SK-N-SH treated with all-trans-retinoic acid at 6 μM for 48 hours (cell line): ENCODE measurements at regions not wholly inside any gene's neighbourhood (a gene's known extent, or its start where the extent isn't known, plus 50 kb on each side); places are given as distances from the start of the nearest gene placed in this dataset.
"Not testable (repeated sequence)": the region's sequence is repeated elsewhere in the genome, so short reads cannot be mapped to it uniquely, and the experiment has no call there.

Source experiments
- ATAC-seq: fragments of 200-7000 bp; cut with Tn5 transposase; 3 replicates; pipeline ENCODE4 v1.9.1; 2020; ENCODE audit warnings: mild to moderate bottlenecking, moderate library complexity
- ARNTL ChIP-seq: fragments of 450-650 bp; formaldehyde crosslinking; IDR thresholded peaks from 2 replicates; pipeline ENCODE4 v1.5.0; 2020; ENCODE audit warnings: low read depth, mild to moderate bottlenecking, moderate library complexity, borderline replicate concordance
- BACH2 ChIP-seq: fragments of 250-450 bp; sonication (Bioruptor Pico); IDR thresholded peaks from 2 replicates; pipeline ENCODE4 v1.9.0; 2021; ENCODE audit warnings: mild to moderate bottlenecking, borderline replicate concordance
- CSDC2 ChIP-seq: fragments of 250-450 bp; sonication (Bioruptor Pico); IDR thresholded peaks from 2 replicates; pipeline ENCODE4 v1.5.0; 2020; ENCODE audit warnings: mild to moderate bottlenecking, moderate library complexity
- CSRNP3 ChIP-seq: fragments of 250-450 bp; sonication (Bioruptor Pico); IDR thresholded peaks from 2 replicates; pipeline ENCODE4 v1.5.1; 2021; ENCODE audit warnings: mild to moderate bottlenecking, moderate library complexity
- ESRRG ChIP-seq: fragments of 250-450 bp; sonication (Bioruptor Pico); IDR thresholded peaks from 2 replicates; pipeline ENCODE4 v1.6.1; 2021; ENCODE audit warnings: mild to moderate bottlenecking
- ISL1 ChIP-seq: fragments of 250-450 bp; sonication (Bioruptor Pico); IDR thresholded peaks from 2 replicates; pipeline ENCODE4 v2.1.2; 2022; ENCODE audit warnings: mild to moderate bottlenecking, moderate library complexity
- OSR1 ChIP-seq: fragments of 250-450 bp; sonication (Bioruptor Pico); IDR thresholded peaks from 2 replicates; pipeline ENCODE4 v1.8.0; 2022; ENCODE audit warnings: moderate library complexity, mild to moderate bottlenecking, inconsistent platforms
- PATZ1 ChIP-seq: fragments of 250-450 bp; sonication (Bioruptor Pico); IDR thresholded peaks from 2 replicates; pipeline ENCODE4 v1.8.0; 2020; ENCODE audit warnings: mild to moderate bottlenecking, moderate library complexity, borderline replicate concordance
- POU6F1 ChIP-seq: fragments of 250-450 bp; sonication (Bioruptor Pico); IDR thresholded peaks from 2 replicates; pipeline ENCODE4 v1.8.0; 2021; ENCODE audit warnings: low read depth, mild to moderate bottlenecking, moderate library complexity, borderline replicate concordance
- PPARA ChIP-seq: fragments of 250-450 bp; sonication (Bioruptor Pico); IDR thresholded peaks from 2 replicates; pipeline ENCODE4 v1.5.0; 2020; ENCODE audit warnings: mild to moderate bottlenecking, borderline replicate concordance
- SNAI2 ChIP-seq: fragments of 250-450 bp; sonication (Bioruptor Pico); IDR thresholded peaks from 2 replicates; pipeline ENCODE4 v1.5.0; 2020; ENCODE audit warnings: mild to moderate bottlenecking, moderate library complexity
- TCF4 ChIP-seq: fragments of 250-450 bp; sonication (Bioruptor Pico); IDR thresholded peaks from 2 replicates; pipeline ENCODE4 v1.8.0; 2021; ENCODE audit warnings: mild to moderate bottlenecking, moderate library complexity, borderline replicate concordance
- TOX ChIP-seq: fragments of 250-450 bp; sonication (Bioruptor Pico); IDR thresholded peaks from 2 replicates; pipeline ENCODE4 v1.8.0; 2021; ENCODE audit warnings: mild to moderate bottlenecking, moderate library complexity, borderline replicate concordance
- ZC3H10 ChIP-seq: fragments of 250-450 bp; sonication (Bioruptor Pico); IDR thresholded peaks from 2 replicates; pipeline ENCODE4 v1.5.1; 2021; ENCODE audit warnings: mild to moderate bottlenecking, moderate library complexity
- ZFP30 ChIP-seq: fragments of 450-650 bp; formaldehyde crosslinking; IDR thresholded peaks from 2 replicates; pipeline ENCODE4 v1.5.0; 2022; ENCODE audit warnings: mild to moderate bottlenecking, moderate library complexity
- TF ChIP-seq, protein P1 (sequence below): fragments of 250-450 bp; sonication (Bioruptor Pico); IDR thresholded peaks from 2 replicates; pipeline ENCODE4 v1.5.0; 2020; ENCODE audit warnings: mild to moderate bottlenecking, moderate library complexity
- TF ChIP-seq, protein P2 (sequence below): fragments of 250-450 bp; sonication (Bioruptor Pico); IDR thresholded peaks from 2 replicates; pipeline ENCODE4 v1.5.1; 2020; ENCODE audit warnings: low read depth, mild to moderate bottlenecking, moderate library complexity

DNA sequence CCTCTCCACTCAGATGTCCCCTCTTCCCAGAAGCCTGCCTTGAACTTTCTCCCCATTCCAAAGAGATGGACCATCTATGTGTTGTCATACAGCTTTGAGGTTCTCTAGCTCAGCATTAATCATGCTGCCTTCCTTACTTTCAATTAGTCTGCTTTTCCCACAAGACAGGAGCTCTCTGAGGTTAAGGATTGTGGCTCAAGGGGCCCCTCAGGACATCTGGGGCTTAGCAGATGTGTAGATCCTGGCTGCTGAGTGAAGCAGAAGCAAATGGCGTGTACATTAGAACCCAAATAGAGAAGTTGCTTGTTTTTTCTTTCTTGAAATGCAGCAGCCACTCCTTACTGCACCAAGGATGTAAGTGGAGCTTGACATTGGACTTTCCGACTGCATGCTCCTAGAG, 330.5 kb upstream of the TNRC6C start (continued):
- TF ChIP-seq, protein P1, sequence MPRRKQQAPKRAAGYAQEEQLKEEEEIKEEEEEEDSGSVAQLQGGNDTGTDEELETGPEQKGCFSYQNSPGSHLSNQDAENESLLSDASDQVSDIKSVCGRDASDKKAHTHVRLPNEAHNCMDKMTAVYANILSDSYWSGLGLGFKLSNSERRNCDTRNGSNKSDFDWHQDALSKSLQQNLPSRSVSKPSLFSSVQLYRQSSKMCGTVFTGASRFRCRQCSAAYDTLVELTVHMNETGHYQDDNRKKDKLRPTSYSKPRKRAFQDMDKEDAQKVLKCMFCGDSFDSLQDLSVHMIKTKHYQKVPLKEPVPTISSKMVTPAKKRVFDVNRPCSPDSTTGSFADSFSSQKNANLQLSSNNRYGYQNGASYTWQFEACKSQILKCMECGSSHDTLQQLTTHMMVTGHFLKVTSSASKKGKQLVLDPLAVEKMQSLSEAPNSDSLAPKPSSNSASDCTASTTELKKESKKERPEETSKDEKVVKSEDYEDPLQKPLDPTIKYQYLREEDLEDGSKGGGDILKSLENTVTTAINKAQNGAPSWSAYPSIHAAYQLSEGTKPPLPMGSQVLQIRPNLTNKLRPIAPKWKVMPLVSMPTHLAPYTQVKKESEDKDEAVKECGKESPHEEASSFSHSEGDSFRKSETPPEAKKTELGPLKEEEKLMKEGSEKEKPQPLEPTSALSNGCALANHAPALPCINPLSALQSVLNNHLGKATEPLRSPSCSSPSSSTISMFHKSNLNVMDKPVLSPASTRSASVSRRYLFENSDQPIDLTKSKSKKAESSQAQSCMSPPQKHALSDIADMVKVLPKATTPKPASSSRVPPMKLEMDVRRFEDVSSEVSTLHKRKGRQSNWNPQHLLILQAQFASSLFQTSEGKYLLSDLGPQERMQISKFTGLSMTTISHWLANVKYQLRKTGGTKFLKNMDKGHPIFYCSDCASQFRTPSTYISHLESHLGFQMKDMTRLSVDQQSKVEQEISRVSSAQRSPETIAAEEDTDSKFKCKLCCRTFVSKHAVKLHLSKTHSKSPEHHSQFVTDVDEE (CRISPR knock-in tag) = no peak

- not testable (repeated sequence) for ATAC-seq
These were observed 329.2 kb upstream of the TNRC6C start for GRCh38 chr17:77629284-77629683.

- ATAC-seq = no peak
- no peak for TF ChIP-seq TCF4 (CRISPR knock-in tag)
- TF ChIP-seq, protein P1 (CRISPR knock-in tag) = no peak
- TF ChIP-seq ISL1 = no peak
- no peak for TF ChIP-seq CSRNP3 (CRISPR knock-in tag)
- no peak for TF ChIP-seq PATZ1
- no peak for TF ChIP-seq ESRRG (CRISPR knock-in tag)
- TF ChIP-seq SNAI2 (CRISPR knock-in tag) = no peak
- TF ChIP-seq POU6F1 (CRISPR knock-in tag) = no peak
- TF ChIP-seq OSR1 (CRISPR knock-in tag) = no peak
- no peak for TF ChIP-seq CSDC2
- TF ChIP-seq TOX = no peak
These were observed 327.2 kb upstream of the TNRC6C start for GRCh38 chr17:77631307-77631706.

- no peak for ATAC-seq
- TF ChIP-seq ZFP30 (CRISPR knock-in tag) = no peak
- no peak for TF ChIP-seq BACH2 (CRISPR knock-in tag)
- no peak for TF ChIP-seq ARNTL (CRISPR knock-in tag)
- no peak for TF ChIP-seq PPARA (CRISPR knock-in tag)
- TF ChIP-seq CSDC2 = no peak
- no peak for TF ChIP-seq PATZ1
- TF ChIP-seq ZC3H10 (CRISPR knock-in tag) = no peak
- no peak for TF ChIP-seq OSR1 (CRISPR knock-in tag)
- no peak for TF ChIP-seq ISL1
- TF ChIP-seq, protein P2, sequence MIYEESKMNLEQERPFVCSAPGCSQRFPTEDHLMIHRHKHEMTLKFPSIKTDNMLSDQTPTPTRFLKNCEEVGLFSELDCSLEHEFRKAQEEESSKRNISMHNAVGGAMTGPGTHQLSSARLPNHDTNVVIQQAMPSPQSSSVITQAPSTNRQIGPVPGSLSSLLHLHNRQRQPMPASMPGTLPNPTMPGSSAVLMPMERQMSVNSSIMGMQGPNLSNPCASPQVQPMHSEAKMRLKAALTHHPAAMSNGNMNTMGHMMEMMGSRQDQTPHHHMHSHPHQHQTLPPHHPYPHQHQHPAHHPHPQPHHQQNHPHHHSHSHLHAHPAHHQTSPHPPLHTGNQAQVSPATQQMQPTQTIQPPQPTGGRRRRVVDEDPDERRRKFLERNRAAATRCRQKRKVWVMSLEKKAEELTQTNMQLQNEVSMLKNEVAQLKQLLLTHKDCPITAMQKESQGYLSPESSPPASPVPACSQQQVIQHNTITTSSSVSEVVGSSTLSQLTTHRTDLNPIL (CRISPR knock-in tag) = no peak
These were observed 325.9 kb upstream of the TNRC6C start for GRCh38 chr17:77632619-77633018.
